GM12891 (cell line): ENCODE measurements at regions not wholly inside any gene's neighbourhood (a gene's known extent, or its start where the extent isn't known, plus 50 kb on each side); places are given as distances from the start of the nearest gene placed in this dataset.

Source experiments
- DNase-seq: peaks from one replicate; pipeline ENCODE4 v3.0.0; 2011; ENCODE audit warnings: low spot score; ENCODE audit not compliant: insufficient read length
- FAIRE-seq: peaks from 2 replicates; lab custom pipeline; 2011; peaks lifted over from hg19 to GRCh38; lab: Jason Lieb, UNC
- PAX5 ChIP-seq: IDR thresholded peaks from 2 replicates; pipeline ENCODE4 v1.6.1; 2011; ENCODE audit warnings: low read length, moderate library complexity, mild to moderate bottlenecking; ENCODE audit not compliant: insufficient read depth, severe bottlenecking
- POLR2A ChIP-seq: IDR thresholded peaks from 2 replicates; pipeline ENCODE4 v1.6.1; 2011; ENCODE audit warnings: low read depth, low read length, control low read depth
- POLR2AphosphoS5 ChIP-seq: IDR thresholded peaks from 2 replicates; pipeline ENCODE4 v1.6.1; 2011; ENCODE audit warnings: low read depth, low read length, control low read depth
- POU2F2 ChIP-seq: IDR thresholded peaks from 2 replicates; pipeline ENCODE4 v1.6.1; 2011; ENCODE audit warnings: low read depth, mild to moderate bottlenecking, control low read depth, low read length, moderate library complexity
- SPI1 ChIP-seq: IDR thresholded peaks from 2 replicates; pipeline ENCODE4 v1.6.1; 2011; ENCODE audit warnings: low read depth, low read length, control low read depth
- TAF1 ChIP-seq: IDR thresholded peaks from 2 replicates; pipeline ENCODE4 v1.6.1; 2011; ENCODE audit warnings: low read depth, low read length, control low read depth

GRCh38 chr14:34365309-34365915, 96.6 kb downstream of the SPTSSA start:
- FAIRE-seq (no peak), DNase-seq (no peak)
- TF ChIP-seq PAX5 (no peak), POU2F2 (no peak), POLR2A (no peak), TAF1 (no peak), POLR2AphosphoS5 (no peak), SPI1 (no peak)

GRCh38 chr14:34364201-34364600, 97.8 kb downstream of the SPTSSA start:
- TF ChIP-seq SPI1, result no peak
- no peak for TF ChIP-seq POLR2A
- TF ChIP-seq TAF1, result no peak
- no peak for TF ChIP-seq PAX5
- TF ChIP-seq POU2F2, result no peak
- TF ChIP-seq POLR2AphosphoS5, result no peak
- FAIRE-seq, result no peak
- DNase-seq, result no peak

- no peak for TF ChIP-seq POU2F2
- no peak for TF ChIP-seq SPI1
- TF ChIP-seq TAF1, result no peak
- TF ChIP-seq PAX5, result no peak
- no peak for TF ChIP-seq POLR2A
- no peak for TF ChIP-seq POLR2AphosphoS5
- DNase-seq (no peak), FAIRE-seq (no peak)
These were observed 98.3 kb downstream of the SPTSSA start for GRCh38 chr14:34363733-34364134.

GRCh38 chr14:34362641-34363251, 99.3 kb downstream of the SPTSSA start:
- TF ChIP-seq PAX5, result no peak
- TF ChIP-seq POU2F2, result no peak
- TF ChIP-seq TAF1, result no peak
- FAIRE-seq (no peak), DNase-seq (no peak)

GRCh38 chr14:34361504-34362011, 100.5 kb downstream of the SPTSSA start:
- FAIRE-seq (no peak), DNase-seq (no peak)
- TF ChIP-seq SPI1 (no peak), PAX5 (no peak), TAF1 (no peak), POU2F2 (no peak), POLR2A (no peak), POLR2AphosphoS5 (no peak)

GRCh38 chr14:34359420-34360117, 102.5 kb downstream of the SPTSSA start:
- TF ChIP-seq SPI1 (no peak), PAX5 (no peak), TAF1 (no peak), POLR2AphosphoS5 (no peak), POLR2A (no peak), POU2F2 (no peak)
- no peak for FAIRE-seq
- DNase-seq, result no peak

DNA sequence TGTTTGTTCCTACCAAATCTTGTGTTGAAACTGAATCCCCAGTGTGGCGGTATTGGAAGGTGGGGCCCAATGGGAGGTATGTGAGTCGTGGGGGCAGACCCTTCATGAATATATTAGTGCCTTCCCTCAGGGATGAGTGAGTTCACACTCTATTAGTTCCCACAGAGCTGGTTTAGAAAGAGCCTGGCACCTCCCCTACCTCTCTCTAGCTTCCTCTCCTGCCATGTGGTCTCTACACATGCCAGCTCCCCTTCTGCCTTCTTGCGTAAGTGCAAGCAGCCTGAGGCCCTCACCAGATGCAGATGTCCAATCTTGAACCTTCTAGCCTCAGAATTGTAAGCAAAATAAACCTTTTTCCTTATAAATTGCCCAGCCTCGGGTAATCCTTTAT, 105.8 kb downstream of the SPTSSA start:
- DNase-seq (no peak), FAIRE-seq (no peak)
- no peak for TF ChIP-seq POLR2A
- TF ChIP-seq POU2F2, result no peak
- no peak for TF ChIP-seq POLR2AphosphoS5
- TF ChIP-seq PAX5, result no peak
- no peak for TF ChIP-seq SPI1
- TF ChIP-seq TAF1, result no peak

DNA sequence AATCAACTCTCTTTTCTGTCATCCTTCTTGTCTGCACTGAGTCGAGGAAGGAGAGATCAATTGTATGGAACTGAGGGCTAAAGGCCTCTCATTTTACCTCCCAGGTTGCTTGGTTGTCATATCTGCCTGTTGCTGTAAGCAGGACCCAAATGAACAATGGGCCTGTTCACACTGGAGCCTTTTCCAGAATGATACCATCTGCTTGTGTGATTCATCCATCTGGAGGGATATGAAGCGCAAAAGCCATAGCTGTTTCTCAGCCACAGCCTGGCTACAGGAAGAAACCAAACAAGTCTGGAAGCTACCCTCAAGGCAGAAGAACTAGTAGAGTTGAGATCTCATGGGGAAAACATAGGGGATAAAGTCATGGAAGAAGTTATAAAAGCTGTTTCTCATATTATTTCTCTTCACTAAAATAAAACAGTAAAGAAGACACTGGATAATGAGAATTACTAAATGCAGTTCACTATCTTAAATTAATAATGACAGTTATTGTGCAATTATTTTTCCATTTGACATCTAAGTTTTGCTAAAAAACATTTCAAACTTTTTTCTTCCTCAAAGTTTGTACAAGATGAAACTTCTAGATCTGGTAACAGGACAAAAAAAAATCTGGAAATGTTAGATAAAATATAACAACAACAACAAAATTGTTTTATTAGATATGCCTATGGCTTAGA, 106.3 kb downstream of the SPTSSA start:
- DNase-seq (no peak), FAIRE-seq (no peak)
- TF ChIP-seq TAF1 (no peak), POLR2AphosphoS5 (no peak), PAX5 (no peak), SPI1 (no peak), POLR2A (no peak), POU2F2 (no peak)

GRCh38 chr14:34354556-34354955, 107.5 kb downstream of the SPTSSA start:
- DNase-seq (no peak), FAIRE-seq (no peak)
- TF ChIP-seq PAX5, result no peak
- no peak for TF ChIP-seq SPI1
- TF ChIP-seq POLR2AphosphoS5, result no peak
- no peak for TF ChIP-seq TAF1
- no peak for TF ChIP-seq POU2F2
- no peak for TF ChIP-seq POLR2A
